Right renal cortex interstitium (tissue), 3 donors: ENCODE measurements at regions not wholly inside any gene's neighbourhood (a gene's known extent, or its start where the extent isn't known, plus 50 kb on each side); places are given as distances from the start of the nearest gene placed in this dataset.

Source experiments
- DNase-seq, 3 donors: peaks; one replicate each; pipeline ENCODE4 v3.0.0-alpha.2; 2013; ENCODE audit warnings: low read depth in 3 of 3, low spot score in 2 of 3

DNA sequence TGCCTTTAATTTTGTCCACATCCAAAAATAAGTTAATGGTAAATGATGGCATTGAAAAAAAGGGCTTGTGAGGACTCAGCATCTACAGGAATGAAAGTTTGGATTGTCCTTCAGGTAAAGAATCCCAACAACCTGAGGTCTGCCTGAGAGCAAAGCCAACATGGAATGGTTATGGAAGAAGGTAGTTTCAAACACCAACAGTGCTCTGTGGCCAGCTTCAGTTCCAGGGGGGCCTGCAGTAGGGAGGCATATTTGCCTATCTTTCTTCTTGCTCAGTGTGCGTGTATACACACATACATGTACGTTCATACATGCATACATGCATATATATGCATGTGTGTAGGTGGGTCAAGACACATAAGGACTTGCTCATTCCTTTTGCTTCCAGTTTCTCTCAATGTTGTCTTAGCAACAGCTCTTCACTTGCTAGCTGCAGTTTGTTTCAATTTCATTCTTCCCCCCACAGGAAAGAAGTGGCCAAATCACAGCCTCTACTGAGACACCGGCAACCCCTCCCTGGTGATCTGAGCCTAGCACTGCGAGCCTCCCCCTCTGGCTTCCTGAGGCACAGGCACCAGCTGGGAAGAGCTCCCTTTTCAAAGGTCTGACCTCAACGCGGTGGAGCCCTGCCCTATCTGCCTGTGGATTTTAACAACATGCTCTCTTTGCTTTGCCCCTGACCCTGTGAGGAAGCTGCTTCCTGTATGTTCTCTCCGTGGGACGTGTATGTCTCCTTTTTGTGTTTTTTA is 146.2 kb downstream of the KLF13 start:
- DNase-seq: no peak

DNA sequence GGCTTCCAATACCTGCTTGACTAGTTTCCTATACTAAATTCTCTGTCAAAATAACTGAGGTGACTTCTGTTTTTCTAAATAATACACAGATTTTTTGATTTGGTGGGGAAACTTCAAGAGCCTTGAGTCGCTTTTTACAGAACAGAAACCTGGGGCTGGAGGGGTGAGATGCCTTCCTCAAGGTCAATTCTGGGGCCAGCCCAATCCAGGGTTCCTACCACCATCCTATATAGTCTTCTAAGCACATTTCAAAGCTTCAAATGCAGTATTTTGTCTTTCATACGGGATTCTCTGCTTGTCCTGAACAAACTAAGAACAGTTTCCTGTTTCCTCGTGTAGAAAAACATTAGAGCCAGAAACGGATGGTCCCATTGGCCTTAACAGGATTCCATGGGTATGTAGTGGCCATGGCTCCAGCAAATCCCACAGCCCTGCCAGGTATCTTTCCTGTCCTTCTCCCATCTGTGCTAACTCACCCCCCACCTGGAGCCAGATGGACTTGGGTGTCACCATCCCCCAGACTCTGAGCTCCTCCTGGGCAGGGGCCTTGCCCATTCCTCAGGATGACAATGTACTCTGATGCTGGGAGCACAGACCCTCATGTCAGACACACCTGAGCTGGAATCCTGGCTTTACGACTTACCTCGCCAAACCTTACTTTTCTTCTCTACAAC is 146.9 kb downstream of the KLF13 start:
- no peak for DNase-seq

DNA sequence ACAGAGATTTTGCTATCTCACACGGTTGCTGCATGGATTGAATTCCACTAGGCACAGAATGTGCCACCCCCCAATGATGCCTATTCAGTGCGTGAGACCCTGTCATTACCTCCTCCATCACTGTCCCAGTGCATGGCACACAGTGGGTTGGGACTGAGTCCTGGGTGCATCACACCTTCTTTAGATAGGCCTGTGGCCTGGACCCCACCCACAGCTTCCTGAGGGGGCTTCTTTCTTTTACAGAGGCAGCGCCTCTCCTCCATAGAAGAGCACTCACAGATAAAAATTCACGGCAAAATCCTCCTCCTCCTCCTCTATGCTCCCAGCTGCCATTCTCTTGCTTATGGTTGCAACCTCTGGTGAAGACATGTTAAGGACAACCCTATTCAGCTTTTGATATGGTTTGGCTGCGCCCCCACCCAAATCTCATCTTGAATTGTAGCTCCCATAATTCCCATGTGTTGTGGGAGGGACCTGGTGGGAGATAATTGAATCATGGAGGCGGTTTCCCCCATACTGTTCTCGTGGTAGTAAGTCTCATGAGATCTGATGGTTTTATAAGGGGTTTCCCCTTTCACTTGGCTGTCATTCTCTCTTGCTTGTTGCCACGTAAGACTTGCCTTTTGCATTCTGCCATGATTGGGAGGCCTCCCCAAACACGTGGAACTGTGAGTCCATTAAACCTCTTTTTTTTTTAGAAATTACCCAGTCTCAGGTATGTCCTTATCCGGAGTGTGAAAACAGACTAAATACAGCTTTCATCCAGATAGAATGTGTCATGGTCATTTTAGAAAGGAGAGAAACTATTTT is 147.6 kb downstream of the KLF13 start:
- DNase-seq: no peak

DNA sequence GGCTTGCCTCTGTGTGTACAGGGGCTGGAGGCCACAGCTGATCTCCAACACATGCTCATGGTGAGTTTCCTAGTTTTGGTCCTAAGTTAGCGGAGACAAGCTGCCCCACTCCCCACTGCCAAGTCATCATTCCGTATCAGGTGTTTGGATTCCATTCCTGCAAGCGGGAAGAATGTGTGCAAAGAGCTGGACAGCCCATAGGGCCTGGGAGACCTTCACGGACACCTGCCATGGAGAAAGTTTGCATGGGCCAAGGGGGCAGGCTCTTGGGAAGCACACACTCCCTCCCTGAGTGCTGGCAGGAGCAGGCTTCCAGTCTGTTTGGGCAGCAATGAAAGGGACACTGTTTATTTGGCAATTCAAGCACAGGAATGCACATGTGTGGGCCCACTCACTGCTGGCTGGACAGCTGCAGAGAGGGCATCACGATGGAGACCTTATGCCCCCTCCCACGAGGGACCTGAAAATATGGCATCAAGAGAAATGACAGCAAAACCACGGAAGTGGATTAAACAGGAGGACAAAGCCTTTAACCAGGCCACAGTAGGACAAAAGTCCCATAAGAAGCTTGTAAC is 149.7 kb downstream of the KLF13 start:
- no peak for DNase-seq

DNA sequence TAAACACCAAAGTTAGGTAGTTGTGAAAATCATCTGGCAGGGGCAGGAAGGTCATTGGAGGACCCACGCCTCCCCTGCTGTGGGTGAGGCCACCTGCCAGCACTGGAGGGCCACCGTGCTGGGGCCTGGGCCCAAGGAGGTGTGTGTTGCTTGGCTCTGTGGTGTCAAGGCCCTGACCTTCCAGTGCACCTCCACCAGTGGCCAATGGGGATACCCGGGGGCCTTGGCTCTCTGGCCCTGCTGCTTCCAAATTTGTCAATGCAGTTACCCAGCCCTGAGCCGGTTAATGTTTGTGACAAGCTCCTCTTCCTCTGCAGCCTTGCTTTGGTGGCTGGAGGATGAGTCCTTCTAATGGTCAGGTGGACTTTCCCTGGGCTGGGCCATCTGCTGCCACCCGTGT is 150.2 kb downstream of the KLF13 start:
- no peak for DNase-seq

DNA sequence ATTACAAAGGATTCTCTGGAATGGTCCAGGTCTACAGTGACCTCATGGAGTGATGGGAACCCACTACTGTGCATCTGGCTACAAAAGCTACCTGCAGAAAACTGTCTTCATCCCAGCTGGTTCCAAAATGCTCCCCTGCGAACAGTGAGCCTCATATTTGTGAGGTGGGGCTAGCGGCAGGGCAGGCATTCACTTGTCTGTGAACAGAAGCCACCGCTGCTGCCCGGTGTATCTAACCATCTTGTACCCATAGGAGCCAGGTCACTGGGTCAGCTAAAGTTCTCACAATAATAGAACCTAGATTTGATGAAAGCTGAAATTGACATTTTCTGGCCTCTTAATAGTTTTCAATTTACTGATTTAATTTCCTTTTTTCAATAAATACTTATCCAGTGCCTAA is 150.7 kb downstream of the KLF13 start:
- DNase-seq: no peak

DNA sequence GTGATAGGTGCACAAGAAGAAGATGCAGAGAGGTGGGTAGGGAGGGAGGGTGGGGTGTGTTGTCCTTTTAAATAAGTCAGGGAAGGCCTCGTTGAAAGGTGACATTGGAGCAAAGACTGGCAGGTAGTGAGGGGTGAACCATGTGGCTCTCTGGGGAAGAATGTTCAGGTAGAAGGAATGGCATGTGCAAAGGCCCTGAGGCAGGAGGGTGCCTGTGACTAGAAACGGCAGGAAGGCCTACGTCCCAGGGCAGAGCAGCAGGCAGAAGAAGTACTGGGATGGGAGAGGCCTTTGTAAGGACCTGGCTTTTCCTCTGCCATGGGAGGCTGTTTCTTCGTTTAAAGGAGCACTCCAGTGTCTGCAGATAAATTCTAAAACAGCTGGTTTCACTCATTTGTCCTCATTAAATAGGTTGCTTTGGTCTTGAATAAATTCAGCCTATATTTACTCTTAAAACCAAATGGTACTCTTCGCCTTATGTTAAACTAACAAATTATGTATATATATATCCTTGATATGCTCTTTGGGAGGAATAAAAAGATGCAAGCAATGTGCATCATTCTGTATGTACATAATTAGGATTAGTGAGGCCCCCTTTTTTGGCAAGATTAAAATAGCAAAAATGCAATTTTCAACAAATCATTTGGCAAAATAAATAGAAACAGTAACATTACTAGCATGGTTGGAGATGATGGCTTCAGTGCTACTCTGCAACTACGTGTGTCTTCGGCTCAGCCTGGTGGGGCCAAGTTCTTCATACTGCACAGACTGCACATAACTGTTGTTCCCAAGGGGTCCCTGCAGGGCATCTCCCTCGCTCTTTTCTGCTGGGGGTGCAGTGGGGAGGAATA is 151.4 kb downstream of the KLF13 start:
- DNase-seq: no peak

DNA sequence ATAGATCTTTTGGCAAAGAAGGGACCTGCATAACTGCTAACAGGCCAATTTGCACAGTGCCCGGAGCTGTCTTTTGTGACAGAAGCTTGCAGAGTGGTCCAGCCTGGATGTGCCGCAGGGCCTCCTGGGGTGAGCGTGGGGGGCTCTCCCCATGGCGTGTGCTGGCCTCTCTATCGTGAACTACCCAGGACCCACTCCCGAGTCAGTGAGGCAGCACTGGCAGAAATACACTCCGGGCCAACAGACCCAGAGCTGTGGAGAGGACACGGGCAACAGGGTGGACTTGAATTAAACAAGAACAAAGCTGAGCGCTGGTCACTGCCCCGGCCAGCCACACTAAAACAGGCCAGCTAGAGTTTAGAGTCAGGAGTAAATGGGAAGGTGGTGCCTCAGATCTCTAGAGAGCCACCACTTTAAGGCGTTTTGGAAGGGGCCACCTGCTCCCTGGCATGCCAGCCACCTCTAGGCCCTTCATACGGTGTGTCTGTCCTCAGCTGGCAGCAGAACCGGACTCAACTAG is 152.1 kb downstream of the KLF13 start:
- DNase-seq: no peak

DNA sequence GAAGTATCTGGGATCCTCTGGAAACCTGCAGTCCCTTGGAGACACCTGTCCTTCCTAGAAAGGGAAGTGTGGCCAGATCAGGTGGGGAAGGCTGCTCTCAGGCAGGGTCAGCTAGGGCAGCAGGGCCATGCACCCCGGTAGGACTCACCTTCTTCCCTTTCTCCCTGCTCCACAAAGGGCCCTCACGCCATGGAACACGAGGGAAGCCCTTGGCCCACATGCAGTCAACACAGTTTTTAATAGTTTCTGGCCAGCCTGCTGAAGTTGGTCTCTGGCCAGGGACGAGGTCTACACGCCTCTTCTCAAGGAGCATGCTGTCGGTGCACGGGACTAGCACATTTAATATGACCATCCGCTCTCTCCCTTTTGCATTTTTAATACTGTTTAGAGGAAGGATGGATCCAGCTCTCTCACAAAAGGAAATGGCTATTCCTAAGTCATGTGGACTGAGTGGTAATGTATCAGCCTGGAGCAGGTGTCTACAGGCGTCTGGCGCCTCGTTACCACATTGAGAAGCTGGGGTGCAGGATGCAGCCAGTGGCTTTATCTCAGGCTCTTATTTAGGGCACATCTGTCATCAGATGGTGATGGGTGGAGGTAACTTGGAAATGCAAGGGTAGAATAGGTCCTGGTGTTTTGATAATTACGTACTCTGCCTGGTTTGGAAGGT is 153.9 kb downstream of the KLF13 start:
- DNase-seq: no peak

DNA sequence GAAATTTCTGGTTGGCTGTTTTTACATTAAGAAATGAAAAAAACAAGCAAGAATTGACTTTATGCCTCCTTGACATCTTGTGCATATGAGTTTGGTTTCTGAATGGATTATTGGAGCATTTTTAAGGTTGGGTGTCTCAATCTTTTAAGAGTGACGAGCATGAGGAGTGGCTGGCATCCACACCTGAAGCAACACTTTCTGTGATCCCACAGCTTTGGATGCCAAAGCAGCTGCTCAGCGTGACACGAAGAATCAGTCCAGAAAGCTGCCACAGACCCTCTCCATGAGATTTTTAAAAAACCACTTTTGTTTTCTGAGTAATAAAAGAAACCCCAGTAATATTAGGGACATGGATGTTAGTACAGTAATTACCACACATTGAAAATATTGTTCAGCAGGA is 154.5 kb downstream of the KLF13 start:
- DNase-seq: no peak

DNA sequence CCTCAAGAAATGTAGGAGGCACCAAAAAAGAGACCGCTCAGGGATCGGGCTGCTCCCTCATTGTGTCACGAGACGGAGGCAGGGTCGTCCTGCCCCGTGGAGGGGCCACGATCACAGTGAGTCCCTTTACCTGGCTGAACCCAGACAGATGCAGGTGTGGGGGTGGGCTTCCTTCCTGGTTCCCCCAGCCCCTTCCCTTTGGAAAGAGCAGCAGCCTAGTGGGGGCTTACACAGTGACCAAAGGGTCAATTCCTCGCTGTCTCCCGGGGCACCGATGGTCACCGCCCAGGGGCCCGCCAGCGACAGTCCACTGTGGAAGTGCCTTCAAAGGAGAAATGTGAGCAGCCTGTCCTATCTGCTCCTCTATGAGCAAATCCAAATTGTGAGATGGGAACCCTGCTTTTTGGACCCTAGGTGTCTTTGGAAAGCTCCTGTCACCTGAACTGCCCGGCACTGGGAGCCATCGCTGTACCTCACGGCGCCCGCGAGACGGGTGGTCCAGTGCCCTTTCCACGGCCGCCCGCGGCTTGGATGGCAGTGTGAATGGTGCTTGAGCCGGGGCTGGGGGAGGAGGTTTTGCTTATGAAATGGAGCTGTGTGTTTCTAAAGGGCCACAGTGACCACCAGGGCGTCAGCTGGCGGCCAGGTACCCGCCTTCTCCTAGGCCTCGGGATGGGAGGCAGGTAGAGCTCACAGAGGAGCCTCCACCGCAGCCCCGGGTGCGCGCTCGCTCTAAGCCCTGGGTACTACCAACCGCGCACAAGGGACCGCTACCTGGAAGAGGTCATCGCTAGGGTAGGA is 155.7 kb downstream of the KLF13 start:
- DNase-seq: no peak

DNA sequence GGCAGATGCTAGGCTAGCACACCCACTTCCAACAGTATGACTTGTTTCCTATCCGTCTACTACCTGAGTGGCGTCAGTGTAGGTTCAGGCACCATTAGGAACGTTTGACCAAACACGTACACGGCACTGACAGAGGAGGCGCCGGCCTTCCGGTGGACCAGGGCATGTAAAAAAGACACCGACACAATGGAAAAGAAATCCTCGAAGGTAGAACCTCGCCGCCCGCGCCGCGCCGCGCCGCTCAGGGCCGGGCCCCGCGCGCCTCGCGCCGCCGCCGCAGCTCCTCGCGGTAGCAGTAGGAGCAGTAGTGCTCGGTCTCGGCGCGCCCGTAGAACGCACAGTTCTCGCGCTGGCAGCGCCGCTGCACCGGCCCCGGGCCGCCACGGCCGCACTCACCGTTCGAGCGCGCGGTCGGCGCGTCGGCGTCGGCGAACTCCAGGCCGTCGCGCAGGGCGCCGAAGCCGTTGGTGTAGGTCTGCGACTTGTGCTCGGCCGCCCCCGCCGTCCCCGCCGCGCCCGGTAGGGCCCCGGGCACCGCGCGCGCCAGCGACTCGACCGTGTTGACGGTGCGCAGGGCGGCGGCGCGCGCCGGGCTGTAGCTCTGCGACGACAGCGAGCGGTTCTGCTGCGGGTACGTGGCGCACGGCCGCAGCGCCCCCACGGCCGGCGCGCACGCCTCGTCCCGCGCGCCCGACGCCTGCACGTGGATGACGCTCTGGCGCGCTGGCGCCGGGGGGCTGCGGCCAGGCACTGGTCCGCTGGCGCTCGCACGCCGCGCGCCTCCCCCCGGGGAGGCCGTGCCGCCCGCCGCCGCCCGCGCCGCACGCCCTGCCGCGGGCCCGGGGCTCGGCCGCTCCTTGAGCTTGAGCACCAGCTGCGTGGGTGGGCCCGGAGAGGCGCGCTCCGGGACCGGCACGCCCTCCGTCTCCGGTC is 156.7 kb downstream of the KLF13 start:
- DNase-seq: no peak

DNA sequence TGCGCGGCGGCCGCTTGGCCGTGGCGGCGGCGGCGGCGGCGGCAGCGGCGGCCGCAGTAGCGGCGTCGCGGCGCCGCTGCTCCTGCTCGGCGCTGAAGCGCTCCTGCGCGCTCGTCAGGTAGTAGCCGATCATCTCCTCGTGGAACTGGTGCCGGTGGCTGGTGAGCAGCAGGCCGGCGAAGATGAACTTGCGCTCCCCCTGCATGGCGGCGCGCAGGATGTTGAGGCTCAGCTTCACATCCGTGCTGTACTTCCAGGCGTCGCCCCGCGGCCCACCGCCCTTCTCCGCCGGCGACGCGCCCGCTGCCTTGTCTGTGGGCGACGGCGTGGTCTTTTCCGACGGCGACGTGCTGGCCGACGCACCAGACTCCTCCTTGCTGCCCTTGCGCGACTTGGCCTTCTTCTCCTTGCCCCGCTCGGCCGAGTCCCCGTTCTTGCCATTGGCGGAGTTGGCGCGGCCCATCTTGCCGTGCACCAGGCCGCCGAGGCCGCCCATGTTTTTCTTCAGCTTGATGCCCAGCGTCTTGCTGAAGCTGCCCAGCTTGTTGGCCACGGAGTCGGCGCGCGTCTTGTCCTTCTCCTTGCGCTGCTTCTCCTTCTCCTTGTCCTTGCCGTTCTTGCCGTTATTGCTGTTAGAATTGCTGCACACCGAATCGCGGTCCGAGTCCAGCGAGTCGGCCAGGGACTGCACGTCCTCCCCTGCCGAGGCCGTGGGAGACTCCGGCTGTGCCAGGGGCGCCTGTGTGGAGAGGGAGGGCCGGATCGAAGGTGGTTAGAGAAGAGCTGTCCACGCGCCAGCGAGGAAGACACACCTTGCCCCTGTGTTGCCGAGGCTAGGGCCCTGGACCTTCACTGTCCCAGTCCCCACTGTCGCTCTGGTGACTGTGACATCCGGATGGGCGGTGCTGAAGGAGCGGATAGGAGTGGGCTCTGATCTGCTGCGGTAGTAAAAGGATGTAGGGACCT is 157.6 kb downstream of the KLF13 start:
- DNase-seq: no peak

DNA sequence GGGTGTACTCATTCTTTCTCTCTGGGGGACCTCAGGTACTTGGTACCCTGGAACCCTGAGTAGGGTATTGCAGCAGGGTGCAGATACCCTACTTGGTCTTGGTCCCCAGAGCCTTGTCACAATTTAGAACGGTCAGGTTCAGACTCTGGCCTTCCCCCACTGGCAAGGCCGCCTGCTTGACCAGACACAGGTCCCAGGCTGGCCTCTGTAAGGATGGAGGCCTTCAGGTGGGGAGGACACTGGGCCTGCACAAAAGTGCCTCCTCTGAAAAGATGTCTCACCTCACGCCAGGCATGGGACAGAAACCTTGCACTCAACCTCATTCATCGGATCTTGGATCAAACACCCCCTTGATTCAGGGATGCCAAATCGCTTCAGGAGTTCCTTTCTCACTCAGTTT is 158.4 kb downstream of the KLF13 start:
- DNase-seq: no peak

DNA sequence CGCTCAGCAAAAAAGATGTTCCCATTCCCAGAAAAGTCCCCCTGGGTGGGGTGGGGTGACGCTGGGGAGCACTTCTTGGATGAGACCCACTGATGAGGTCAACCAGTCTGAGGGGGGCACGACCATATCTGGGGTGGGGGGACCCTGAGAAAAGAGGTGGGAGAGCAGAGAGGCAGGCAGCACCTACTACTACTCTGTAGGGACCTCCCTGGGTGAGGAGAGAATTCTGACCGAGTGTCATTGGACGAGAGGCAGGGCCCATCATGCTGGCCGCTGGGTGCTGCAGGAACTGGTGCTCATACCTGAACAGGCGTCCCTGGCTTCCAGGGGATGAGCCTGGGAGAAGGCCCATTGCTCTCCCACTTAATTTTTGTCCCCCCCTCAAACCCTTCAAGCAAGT is 158.8 kb downstream of the KLF13 start:
- DNase-seq: no peak

DNA sequence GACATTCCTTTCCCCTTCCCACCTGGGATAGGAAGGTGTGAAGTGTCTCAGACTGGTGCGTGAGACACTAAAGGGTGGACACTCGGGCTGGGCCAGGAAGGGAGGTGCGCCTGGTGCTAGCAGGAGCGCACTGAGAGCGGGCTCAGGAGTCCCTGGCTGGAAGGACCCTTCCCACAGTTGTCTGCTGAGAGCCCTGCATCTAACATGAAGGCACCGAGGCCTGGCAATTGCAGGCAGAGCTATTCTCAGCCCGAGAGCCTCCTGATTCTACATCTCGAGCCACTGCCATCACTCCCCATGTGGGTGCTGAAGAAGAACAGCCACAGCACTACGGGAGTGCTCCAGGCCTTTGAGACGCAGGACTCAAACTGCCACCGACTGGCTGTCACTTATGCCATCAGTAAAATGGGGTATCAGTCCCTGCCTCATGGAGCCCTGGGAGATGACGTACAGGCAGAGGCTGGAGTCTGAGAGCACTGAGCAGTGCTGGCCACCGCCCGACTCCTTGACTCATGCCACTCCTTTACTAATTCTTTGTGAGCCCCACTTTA is 159.4 kb downstream of the KLF13 start:
- no peak for DNase-seq
